ENCODE measurements at regions not wholly inside any gene's neighbourhood (a gene's known extent, or its start where the extent isn't known, plus 50 kb on each side); places are given as distances from the start of the nearest gene placed in this dataset.
A peak's percentile ranks its signal among the peaks of the same experiment; 100 is the strongest.

DNA sequence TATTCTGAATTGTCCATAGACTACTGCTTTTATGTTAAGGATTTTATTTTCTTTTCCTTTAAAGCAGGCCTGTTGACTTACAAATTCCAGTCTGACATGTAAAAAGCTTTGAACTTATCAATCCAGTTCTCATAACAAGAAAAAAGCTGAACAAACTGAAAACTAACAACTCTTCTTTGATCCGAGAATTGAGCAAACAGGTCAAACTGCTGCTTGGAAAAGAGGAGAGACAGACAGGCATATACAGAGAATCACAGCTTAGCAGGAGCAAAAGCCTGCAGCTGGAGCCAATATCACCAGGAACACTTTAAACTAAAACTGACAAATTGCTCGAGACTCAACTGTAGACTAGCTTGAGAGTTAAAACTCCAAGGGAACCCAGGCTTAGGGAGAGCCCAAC, 85.8 kb downstream of the HINT1 start:
- Histone ChIP-seq H3K36me3 (no peaks in the 10 kb centered on the region), H4K20me1 (ENCODE audit: low read depth) (no peaks in the 10 kb centered on the region), H3K79me2 (ENCODE audit: low read depth) (no peaks in the 10 kb centered on the region), H3K9ac (no peak overlapping the region), H3K27me3 (no peaks in the 10 kb centered on the region), H3K27ac (peak overlapping the region; percentile 90), H3K9me3 (ENCODE audit: low read depth) (no peaks in the 10 kb centered on the region), H3K4me2 (peak overlapping the region; percentile 55), H3K4me3 (no peak overlapping the region), H3F3A (ENCODE audit: low read depth) (peaks cover 11% of the 10 kb centered on the region), H2AFZ (replicated peaks) (peak overlapping the region; percentile 81), H3K4me1 (peaks cover 11% of the 10 kb centered on the region)
- Mint-ChIP-seq H3K4me3 (no peak overlapping the region), H3K27me3 (ENCODE audit: insufficient read depth, low read depth) (no peaks in the 10 kb centered on the region), H3K36me3 (no peaks in the 10 kb centered on the region), H3K9me3 (no peaks in the 10 kb centered on the region), H3K27ac (no peak overlapping the region), H3K4me1 (no peaks in the 10 kb centered on the region)
- peak; percentile 4 for DNase-seq (ENCODE audit: low spot score)
- no peak for TF ChIP-seq CTCF (IDR thresholded peaks at IDR 0.05)
- no peak for TF ChIP-seq EZH2 (IDR thresholded peaks at IDR 0.05)
- no peak for TF ChIP-seq EZH2phosphoT487 (IDR thresholded peaks at IDR 0.05)

DNA sequence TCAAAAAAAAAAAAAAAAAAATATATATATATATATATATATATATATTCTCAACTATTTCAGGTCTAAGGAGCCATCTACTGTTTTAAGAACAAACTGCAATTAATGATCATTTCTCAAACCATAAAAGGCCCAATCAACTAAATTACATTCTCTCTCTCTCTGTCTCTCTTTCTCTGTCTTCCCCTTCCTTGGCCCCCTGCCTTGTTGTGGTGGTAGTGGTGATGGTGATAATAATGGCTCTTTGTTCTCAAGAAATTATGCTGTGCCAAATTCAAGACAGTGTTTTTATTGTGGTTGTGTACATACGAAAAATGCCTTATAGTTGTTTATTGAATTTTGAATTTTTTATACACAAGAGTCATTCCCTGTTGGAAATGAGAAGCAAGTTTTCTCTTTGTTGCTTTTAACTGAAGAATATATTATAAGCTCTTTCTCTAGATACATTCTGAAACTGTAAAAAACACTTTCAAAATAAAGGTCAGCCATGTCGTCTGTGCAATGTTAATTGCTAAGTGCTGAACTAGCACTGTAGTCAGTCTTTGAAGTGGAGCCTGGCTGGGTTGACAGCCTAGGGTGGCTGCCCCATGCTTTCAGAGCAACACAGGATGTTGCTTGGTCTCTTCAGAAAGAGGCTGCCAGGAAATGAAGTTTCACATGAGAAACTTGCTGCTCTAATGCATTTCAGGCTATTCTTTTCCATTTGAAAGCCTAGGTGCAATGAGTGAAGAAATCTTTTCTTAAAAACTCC, 96.0 kb downstream of the HINT1 start:
- no peaks in the 10 kb centered on the region for H3K27me3 ChIP-seq
- H3K4me3 Mint-ChIP-seq: no peak overlapping the region
- no peaks in the 10 kb centered on the region for H3F3A ChIP-seq (ENCODE audit: low read depth)
- peaks cover 5% of the 10 kb centered on the region for H3K9me3 Mint-ChIP-seq
- no peak overlapping the region for H3K4me3 ChIP-seq
- H3K4me2 ChIP-seq: no peak overlapping the region
- no peak for DNase-seq (ENCODE audit: low spot score)
- peaks cover 12% of the 10 kb centered on the region for H3K4me1 Mint-ChIP-seq
- no peak overlapping the region for H3K27ac Mint-ChIP-seq
- H3K9ac ChIP-seq: no peak overlapping the region
- H2AFZ ChIP-seq (replicated peaks): peak overlapping the region; percentile 26
- no peaks in the 10 kb centered on the region for H3K27me3 Mint-ChIP-seq (ENCODE audit: insufficient read depth, low read depth)
- TF ChIP-seq EZH2 (IDR thresholded peaks at IDR 0.05) (no peak), EZH2phosphoT487 (IDR thresholded peaks at IDR 0.05) (no peak), CTCF (IDR thresholded peaks at IDR 0.05) (no peak)
- H4K20me1 ChIP-seq (ENCODE audit: low read depth): no peaks in the 10 kb centered on the region
- no peaks in the 10 kb centered on the region for H3K79me2 ChIP-seq (ENCODE audit: low read depth)
- H3K27ac ChIP-seq: no peak overlapping the region
- peaks cover 2% of the 10 kb centered on the region for H3K36me3 Mint-ChIP-seq
- H3K4me1 ChIP-seq: no peaks in the 10 kb centered on the region
- no peaks in the 10 kb centered on the region for H3K9me3 ChIP-seq (ENCODE audit: low read depth)
- no peaks in the 10 kb centered on the region for H3K36me3 ChIP-seq

DNA sequence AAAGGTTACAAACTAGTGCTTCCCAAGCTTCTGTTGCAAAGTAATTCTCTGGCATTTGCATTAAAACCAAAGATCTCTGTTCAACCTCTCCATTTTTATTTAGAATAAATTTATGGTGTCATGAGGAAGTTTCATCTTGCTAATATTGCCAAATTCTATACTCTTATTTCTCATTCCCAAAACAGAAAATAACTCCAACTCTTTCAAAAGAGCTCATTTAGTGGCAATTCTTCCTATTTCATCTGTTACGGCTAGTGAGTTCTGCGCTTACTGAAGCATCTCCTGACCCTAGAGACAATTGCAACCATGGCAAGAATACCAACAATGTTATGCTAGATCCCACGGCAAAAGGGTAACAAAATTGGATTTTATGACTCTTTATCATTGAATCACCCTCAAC, 97.0 kb downstream of the HINT1 start:
- no peak overlapping the region for H3K4me3 Mint-ChIP-seq
- Histone ChIP-seq H3K9ac (no peak overlapping the region), H4K20me1 (ENCODE audit: low read depth) (no peaks in the 10 kb centered on the region), H3K79me2 (ENCODE audit: low read depth) (no peaks in the 10 kb centered on the region), H3K27ac (no peak overlapping the region), H3K4me2 (no peak overlapping the region), H3K4me3 (no peak overlapping the region), H2AFZ (replicated peaks) (no peak overlapping the region), H3K27me3 (no peaks in the 10 kb centered on the region), H3K36me3 (no peaks in the 10 kb centered on the region), H3K4me1 (no peaks in the 10 kb centered on the region), H3F3A (ENCODE audit: low read depth) (no peaks in the 10 kb centered on the region), H3K9me3 (ENCODE audit: low read depth) (no peaks in the 10 kb centered on the region)
- DNase-seq (ENCODE audit: low spot score): no peak
- TF ChIP-seq EZH2phosphoT487 (IDR thresholded peaks at IDR 0.05) (no peak), CTCF (IDR thresholded peaks at IDR 0.05) (no peak), EZH2 (IDR thresholded peaks at IDR 0.05) (no peak)
- H3K27ac Mint-ChIP-seq: no peak overlapping the region
- H3K36me3 Mint-ChIP-seq: peaks cover 2% of the 10 kb centered on the region
- peaks cover 5% of the 10 kb centered on the region for H3K9me3 Mint-ChIP-seq
- H3K4me1 Mint-ChIP-seq: peaks cover 12% of the 10 kb centered on the region
- H3K27me3 Mint-ChIP-seq (ENCODE audit: insufficient read depth, low read depth): no peaks in the 10 kb centered on the region

Data from neural progenitor cell (in vitro differentiated cells).